HG03064 (cell line): ENCODE measurements at regions not wholly inside any gene's neighbourhood (a gene's known extent, or its start where the extent isn't known, plus 50 kb on each side); places are given as distances from the start of the nearest gene placed in this dataset.

Source experiments
- ATAC-seq: cut with Tn5 transposase; IDR thresholded peaks from one replicate; pipeline ENCODE4 v1.9.1; 2021; ENCODE audit warnings: low read depth; ENCODE audit not compliant: unreplicated experiment

DNA sequence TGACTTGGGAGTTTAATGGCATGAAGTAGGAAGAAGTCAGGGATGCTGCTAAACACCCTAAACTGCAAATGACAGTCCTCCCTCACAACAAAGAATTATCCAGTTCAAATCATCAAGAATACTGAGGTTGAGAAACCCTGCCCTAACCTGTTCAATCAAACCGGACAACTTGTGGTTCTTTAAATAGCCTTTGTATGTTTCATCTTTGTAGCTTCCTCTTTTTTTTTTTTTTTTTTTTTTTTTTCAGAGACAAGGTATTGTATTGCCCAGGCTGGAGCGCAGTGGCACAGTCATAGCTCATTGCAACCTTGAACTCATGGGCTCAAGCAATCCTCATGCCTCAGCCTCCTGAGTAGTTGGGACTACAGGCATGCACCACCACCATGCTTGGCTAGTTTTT lies 52.5 kb upstream of the TTC29 start:
- no peak for ATAC-seq

DNA sequence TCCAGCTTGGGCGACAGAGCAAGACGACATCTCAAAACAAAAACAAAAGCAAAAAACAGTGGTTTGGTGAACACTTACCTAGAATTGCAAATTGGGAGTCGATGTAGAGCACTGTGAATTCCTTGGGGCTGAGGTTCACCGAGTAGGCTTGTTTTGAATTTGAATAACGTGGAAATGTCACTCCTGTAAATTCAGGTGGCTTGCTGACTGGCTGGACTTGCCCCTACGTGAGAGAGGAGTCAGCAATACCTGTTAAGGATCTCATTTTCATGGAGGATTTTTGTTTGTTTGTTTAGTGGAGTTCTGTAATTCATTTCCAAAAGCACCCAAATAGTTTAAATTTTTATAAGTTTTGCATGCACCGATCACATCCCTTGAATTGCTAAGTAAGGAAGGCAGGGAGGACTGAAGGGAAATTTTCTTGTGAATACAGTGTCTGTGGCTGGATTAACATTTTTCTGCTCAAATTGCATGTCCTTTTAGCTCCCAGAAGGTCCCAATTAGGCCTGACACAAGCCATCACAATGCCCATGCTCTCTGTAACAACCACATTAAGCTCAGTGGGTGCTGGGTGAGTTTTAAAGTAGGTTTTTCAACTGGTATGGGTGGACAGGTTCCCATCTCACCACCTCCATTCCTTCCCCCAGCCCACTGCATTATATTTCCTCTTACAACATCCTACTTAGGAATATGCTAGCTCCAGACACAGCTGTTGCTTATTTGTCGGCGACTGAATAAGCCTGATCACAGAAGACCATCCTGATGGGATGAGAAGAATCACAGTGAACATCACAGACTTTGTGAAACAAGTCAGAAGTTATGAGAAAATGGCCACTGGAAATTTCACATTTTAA lies 58.5 kb upstream of the TTC29 start:
- ATAC-seq, result no peak

- no peak for ATAC-seq
Measured at GRCh38 chr4:147006229-147006628, 60.6 kb upstream of the TTC29 start.

GRCh38 chr4:147009875-147010274 lies 64.2 kb upstream of the TTC29 start:
- ATAC-seq, result no peak

DNA sequence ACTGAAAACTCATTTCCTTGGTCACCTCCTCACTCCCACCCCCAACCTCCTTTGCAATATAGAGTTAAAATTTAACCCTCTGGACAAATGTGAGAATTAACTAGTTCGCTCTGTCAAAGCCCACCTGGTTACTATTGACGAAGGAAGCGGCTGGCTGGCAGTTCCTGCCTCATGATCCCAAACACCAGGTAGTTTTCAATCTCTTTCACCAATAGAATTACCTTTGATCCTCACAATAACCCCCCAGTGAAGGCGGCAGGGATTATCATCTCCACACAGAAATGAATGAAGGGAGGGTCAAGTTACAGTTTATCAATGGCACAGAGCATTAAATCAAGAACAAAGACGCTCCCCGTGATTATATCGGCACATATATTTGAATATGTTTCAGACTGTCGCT lies 65.7 kb upstream of the TTC29 start:
- ATAC-seq, result no peak

DNA sequence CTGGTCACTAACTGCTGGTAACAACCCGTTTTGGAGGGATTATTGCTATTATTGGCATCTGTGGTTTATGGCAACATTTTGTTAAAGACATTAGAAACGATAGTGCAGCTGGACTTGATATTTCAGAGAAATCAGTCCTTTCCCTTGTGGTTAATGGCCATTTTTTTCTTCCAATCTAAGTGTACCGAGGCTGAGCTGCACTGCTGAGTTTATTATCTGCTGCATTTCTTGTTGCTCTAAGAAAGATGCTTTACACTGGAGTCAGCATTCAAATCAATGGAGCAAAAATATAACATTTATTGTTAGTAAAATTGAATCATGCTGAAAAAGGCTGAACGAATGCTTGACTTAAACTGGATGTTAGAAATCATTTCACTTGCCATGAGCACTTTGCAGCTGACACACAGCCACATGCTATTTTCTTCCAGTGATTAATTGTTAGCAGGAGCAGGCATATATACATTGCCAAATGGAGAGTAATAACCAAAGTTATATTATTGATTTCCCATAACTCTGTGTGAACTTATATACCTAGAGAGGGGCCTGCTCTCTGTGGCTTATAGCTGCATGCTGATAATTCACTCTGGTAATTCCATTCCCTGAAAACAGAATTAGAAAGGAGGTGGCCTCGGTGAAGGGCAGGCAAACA lies 66.5 kb upstream of the TTC29 start:
- no peak for ATAC-seq

DNA sequence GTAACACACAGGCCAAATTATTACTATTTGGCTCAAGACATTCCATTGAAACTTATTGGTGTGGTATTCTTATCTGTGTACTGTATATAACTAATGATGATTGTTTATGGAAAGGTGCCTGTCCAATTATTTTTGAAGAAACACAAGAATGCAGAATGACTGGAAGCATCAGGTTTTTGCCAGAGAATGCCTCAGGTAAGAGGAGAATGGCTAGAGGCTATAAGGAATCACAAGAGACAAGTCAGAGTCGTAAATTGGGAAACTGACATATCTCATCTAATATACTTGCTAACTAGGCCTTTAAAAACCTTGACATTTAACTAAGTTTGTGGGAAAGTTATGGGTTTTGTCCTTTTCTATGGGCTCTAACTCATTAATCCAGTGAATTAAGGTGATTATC lies 69.3 kb upstream of the TTC29 start:
- ATAC-seq, result no peak

- ATAC-seq, result no peak
Measured at GRCh38 chr4:147015491-147015890, 69.8 kb upstream of the TTC29 start.

DNA sequence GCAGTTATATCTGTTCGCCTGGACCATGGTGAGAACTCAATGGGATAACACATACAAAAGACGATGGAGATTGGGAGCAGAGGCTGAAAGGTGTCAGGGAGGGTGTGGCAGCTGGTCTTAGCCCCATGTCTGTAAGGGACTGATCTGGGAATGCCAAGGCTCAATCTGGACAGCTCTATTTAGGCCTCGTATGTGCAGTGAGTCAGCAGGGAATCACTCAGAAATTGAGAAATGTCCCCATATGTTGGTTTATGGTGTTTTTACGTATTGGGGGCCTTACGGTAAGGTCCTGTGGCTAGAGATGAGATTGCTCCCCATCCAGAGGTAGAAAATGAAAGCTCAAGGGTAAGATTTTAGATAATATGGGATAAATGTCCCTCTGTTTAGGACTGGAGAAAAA lies 71.4 kb upstream of the TTC29 start:
- no peak for ATAC-seq

- ATAC-seq, result peak; percentile 87
Measured at GRCh38 chr4:147019091-147019490, 73.4 kb upstream of the TTC29 start.

- ATAC-seq, result no peak
Measured at GRCh38 chr4:147020456-147020855, 74.8 kb upstream of the TTC29 start.

- no peak for ATAC-seq
Measured at GRCh38 chr4:147025042-147025441, 79.4 kb upstream of the TTC29 start.

GRCh38 chr4:147029296-147029695 lies 83.6 kb upstream of the TTC29 start:
- no peak for ATAC-seq

- no peak for ATAC-seq
Measured at GRCh38 chr4:147034372-147034771, 88.7 kb upstream of the TTC29 start.

DNA sequence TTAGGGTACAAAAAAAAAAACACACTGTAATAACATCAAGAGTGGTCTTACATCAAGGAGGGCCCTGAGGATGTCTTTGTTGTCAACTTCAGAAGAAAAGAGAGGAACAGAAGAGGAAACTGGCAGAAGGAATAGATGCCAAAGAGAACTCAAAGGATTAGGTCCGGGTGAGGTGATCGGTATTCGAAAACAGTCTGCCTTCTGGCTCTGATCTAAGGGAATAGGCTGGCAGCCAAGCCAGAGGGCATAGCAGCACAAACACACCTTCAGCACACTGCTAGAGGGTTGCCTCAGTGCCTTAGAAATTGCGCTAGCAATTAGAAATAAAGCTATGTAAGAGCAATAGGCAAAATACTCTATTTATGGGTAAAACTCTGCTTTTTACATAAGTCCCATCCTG lies 91.4 kb upstream of the TTC29 start:
- no peak for ATAC-seq

DNA sequence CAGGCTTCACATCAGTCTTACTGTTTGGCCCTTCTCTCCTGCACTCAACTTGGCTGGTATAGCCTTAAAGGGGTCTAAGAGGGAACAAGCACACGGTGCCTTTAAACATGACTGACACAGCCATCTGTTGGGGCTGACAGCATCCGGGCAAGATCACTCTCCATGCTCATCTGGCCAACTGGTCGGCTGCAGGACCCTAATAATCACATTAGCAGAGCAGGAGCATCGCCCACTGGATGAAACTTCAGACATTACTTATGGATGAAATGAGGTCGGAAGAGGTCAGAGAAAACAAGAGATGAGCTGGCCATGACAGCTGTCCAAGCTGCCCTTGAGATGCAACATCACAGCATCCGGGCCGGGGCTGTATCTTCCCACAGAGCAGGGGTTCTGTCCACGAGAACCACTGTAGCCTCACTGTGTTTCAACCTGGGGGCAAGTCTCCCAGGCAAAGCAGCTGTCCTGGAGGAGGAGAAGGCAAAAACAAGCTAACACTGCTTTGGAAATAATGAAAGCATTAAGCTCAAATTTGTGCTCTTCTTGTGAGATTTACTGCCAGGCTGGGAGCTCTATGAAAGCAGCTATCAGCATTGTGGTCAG lies 94.4 kb upstream of the TTC29 start:
- no peak for ATAC-seq

GRCh38 chr4:147040874-147041273 lies 95.2 kb upstream of the TTC29 start:
- no peak for ATAC-seq

GRCh38 chr4:147041376-147041775 lies 95.7 kb upstream of the TTC29 start:
- no peak for ATAC-seq

DNA sequence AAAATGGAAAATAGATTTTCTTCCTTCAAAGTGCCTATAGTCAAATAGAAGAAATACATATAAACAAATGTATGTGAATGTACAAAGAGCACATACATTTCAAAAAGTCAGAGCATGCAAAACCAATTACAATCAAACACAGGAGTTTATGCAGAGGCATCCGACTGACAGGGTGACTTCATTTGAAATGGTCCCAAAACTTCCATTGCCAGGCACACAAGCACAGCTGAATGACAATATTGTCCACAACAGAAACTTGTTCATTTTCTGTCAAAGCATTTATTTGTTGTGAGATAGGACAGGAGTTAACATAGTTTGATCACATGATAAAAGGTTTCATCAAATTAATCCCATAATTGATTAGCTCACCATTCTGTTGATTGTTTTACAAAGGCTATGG lies 96.4 kb upstream of the TTC29 start:
- ATAC-seq, result no peak

DNA sequence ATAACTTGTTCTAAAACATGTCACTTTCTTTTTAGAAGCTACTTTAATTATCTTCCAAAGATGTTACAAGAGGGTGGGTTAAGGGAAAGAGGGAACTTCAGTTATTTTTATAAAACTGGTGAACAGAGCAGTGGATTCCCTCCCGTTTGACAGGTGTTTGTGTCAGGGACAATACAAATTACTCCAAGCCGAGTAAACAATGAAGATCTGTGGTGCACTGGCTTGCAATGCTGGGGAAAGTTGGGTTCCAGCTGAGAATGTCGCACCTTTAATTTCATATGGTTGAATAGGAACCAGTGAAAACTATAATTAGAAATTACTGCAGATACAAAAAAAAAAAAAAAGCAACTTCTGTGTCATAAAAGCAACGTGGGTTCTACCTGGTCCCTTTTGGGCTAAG lies 98.6 kb upstream of the TTC29 start:
- no peak for ATAC-seq

DNA sequence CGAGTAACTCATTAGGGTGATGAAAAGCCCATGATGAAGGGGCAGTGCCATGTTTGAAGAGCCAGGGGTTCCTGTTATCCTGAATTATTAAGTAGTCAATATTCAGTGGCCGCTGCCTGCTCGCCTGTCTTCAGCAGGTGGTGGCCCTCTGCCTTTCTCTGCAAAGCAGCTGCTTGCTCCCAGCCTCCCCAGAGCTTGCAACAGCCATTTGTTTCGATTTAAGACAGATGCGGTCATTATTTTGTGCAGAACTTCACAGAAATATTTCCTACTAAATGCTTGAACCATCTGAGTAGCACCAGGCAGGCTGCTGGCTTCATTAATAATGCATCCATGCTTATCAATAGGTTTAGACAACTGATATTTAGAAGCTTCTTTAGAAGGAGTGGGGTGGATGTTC lies 104.3 kb upstream of the TTC29 start:
- no peak for ATAC-seq

DNA sequence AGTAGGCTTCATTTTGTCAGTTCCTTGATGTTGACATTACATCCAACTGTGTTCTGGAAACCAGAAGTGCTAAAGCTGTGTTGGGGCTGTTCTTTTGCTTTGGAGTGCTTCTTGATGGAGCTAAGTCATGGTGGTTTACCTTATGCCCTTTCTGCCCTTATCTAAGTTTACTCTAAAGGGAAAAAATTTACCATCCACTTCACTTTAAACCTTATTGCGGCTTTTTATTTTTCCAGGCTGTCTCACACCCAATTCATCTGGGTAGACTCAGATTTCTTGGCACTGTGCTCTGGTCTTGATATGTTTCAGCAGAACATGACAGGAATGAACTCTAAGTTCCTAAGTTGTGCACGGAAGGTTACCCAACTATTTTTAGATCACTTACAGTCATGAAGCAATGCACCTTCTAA lies 104.7 kb upstream of the TTC29 start:
- no peak for ATAC-seq
